ENCODE measurements at regions not wholly inside any gene's neighbourhood (a gene's known extent, or its start where the extent isn't known, plus 50 kb on each side); places are given as distances from the start of the nearest gene placed in this dataset.

GRCh38 chr5:2169850-2170760 is 287.4 kb upstream of the IRX4 start:
- Histone ChIP-seq H3K9me3 (no peaks in the 10 kb centered on the region), H3K36me3 (ENCODE audit: insufficient read depth in 1 of 2, low read depth in 1 of 2) (no peaks in the 10 kb centered on the region), H3K4me3 (no peak overlapping the region), H3K27ac (no peak overlapping the region), H3K27me3 (ENCODE audit: insufficient read depth in 3 of 3, low read length in 2 of 3) (peaks cover 0 to 32% (median 6%) of the 10 kb centered on the region in 3 donors), H3K4me1 (no peaks in the 10 kb centered on the region)
- ATAC-seq (no peak), DNase-seq (no peak)
- TF ChIP-seq CTCF (IDR thresholded peaks at IDR 0.05) = no peak
- intact Hi-C loops (cut with DNase I) = no loop called here
- WGBS, 3 donors = 48 to 50% (median 49%) methylated on average over 45 to 47 of the region's 47 CpGs

DNA sequence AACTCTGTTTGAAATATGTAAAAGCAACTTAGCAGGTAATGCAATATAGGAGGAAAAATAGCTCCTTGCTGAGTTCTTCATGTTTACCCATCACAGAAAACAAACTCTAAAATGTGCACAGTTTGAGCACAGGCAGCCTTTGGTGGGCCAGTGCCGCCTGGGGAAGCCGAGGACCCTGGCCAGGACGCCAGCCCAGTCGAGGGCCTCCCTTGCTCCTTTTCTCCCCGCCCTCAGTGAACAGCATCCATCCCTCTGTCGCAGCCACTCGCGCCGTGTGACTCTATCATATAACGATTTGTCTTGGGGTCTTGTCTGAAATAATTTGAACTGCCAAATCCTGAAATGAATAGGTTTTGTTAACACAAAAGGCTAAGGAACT is 286.7 kb upstream of the IRX4 start:
- no peaks in the 10 kb centered on the region for H3K4me1 ChIP-seq
- H3K27ac ChIP-seq = no peak overlapping the region
- 64 to 77% (median 72%) methylated on average over 10 of the region's 10 CpGs for WGBS, 3 donors
- H3K27me3 ChIP-seq (ENCODE audit: insufficient read depth in 3 of 3, low read length in 2 of 3) = peaks cover 0 to 32% (median 6%) of the 10 kb centered on the region in 3 donors
- H3K36me3 ChIP-seq (ENCODE audit: insufficient read depth in 1 of 2, low read depth in 1 of 2) = no peaks in the 10 kb centered on the region
- H3K9me3 ChIP-seq = no peaks in the 10 kb centered on the region
- intact Hi-C loops (cut with DNase I) = no loop called here
- TF ChIP-seq CTCF (IDR thresholded peaks at IDR 0.05) = no peak
- DNase-seq (no peak), ATAC-seq (no peak)
- H3K4me3 ChIP-seq = no peak overlapping the region

DNA sequence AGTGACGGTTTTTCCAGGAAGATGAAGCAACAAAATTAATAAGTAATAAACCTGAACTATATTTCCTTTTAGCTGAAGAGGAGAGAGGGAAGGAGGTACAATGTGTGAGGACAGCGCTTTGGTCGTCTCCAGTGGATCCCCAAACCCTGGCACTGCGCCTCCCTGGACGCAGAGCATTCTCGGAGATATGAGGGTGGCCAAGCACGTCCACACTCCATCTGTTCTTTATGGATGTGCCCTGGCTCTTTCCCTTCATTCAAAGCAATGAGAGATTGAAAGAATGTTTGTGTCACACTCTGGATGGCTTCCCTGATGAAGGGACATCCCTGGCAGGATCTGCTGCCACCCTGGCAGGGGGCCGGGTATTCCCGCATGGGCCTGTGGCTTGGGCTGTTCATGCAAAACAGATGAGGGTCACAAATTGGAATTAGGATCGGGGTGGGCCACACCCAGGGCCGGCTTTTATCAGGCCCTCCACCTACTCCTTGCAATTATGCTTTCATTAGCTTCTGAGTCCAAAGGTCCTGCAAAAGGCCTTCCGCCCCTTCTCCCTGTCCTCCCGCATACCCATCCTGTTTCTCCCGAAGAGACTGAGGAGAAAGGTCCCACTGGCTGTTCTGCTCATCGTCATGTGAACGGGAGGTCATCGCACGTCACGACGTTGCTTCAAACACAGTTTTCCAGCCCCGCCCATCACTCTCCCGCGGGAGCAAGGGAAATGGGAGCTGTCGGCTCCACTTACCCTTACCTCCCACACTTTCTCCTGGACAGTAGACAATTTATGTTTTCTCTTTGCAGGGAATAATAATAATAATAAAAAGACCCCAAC is 286.1 kb upstream of the IRX4 start:
- H3K9me3 ChIP-seq = no peaks in the 10 kb centered on the region
- no peak for DNase-seq
- no peak for TF ChIP-seq CTCF (IDR thresholded peaks at IDR 0.05)
- no peaks in the 10 kb centered on the region for H3K4me1 ChIP-seq
- no peaks in the 10 kb centered on the region for H3K36me3 ChIP-seq (ENCODE audit: insufficient read depth in 1 of 2, low read depth in 1 of 2)
- WGBS, 3 donors = 28 to 45% (median 29%) methylated on average over 24 of the region's 24 CpGs
- peaks cover 0 to 32% (median 6%) of the 10 kb centered on the region in 3 donors for H3K27me3 ChIP-seq (ENCODE audit: insufficient read depth in 3 of 3, low read length in 2 of 3)
- intact Hi-C loops (cut with DNase I) = no loop called here
- ATAC-seq = no peak
- H3K4me3 ChIP-seq = no peak overlapping the region
- no peak overlapping the region for H3K27ac ChIP-seq

DNA sequence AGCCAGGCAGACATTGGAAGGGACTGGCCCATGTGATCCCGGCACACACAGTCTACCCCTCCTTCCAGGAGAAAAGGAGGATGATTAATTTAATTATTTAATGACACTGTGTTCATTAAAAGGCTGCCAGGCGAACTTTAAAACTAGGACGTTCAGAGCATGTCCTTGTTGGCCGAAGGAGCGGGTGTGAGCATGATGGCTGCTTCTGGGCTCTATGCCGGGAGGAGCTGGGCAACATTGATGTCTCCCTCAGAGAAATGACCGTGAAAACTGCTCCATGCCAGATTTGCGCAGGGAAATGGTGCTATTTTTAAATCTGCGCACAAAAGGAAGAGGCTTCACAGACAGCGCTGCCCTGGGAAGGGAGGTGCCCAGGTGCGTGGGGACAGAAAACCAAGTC is 284.9 kb upstream of the IRX4 start:
- peaks cover 0 to 32% (median 6%) of the 10 kb centered on the region in 3 donors for H3K27me3 ChIP-seq (ENCODE audit: insufficient read depth in 3 of 3, low read length in 2 of 3)
- no peaks in the 10 kb centered on the region for H3K9me3 ChIP-seq
- no peak for TF ChIP-seq CTCF (IDR thresholded peaks at IDR 0.05)
- peak in 1 of 2 donors; percentile 26 for DNase-seq
- intact Hi-C loops (cut with DNase I) = no loop called here
- no peak overlapping the region for H3K4me3 ChIP-seq
- no peak for ATAC-seq
- H3K27ac ChIP-seq = no peak overlapping the region
- no peaks in the 10 kb centered on the region for H3K36me3 ChIP-seq (ENCODE audit: insufficient read depth in 1 of 2, low read depth in 1 of 2)
- no peaks in the 10 kb centered on the region for H3K4me1 ChIP-seq
- 57 to 69% (median 63%) methylated on average over 11 of the region's 11 CpGs for WGBS, 3 donors
